Caco-2 (cell line): ENCODE measurements at regions not wholly inside any gene's neighbourhood (a gene's known extent, or its start where the extent isn't known, plus 50 kb on each side); places are given as distances from the start of the nearest gene placed in this dataset.
"Not testable (repeated sequence)": the region's sequence is repeated elsewhere in the genome, so short reads cannot be mapped to it uniquely, and the experiment has no call there.

Source experiments
- BruUV-seq: library from RNA; stranded (reverse); fragments of 400-500 nt; replicated peaks from 2 replicates; lab custom pipeline; 2021; lab: Mats Ljungman, UMichigan
- CTCF ChIA-PET: fragments of 300-600 bp; sonication (Branson Sonifier 250); formaldehyde crosslinking; loops from one replicate; lab custom pipeline; 2022; ENCODE audit warnings: antibody characterized with exemption; lab: Charles Lee
- POLR2A ChIA-PET: fragments of 300-600 bp; sonication (Branson Sonifier 250); formaldehyde crosslinking; loops from one replicate; lab custom pipeline; 2022; ENCODE audit warnings: antibody characterized with exemption; lab: Charles Lee
- DNase-seq, 2 experiments: peaks; one replicate each; pipeline versions ENCODE4 v3.0.0 to v3.0.0-alpha.2; 2020 to 2022
- H3K27me3 ChIP-seq: replicated peaks from 2 replicates; pipeline ENCODE4 v1.6.0; 2011; ENCODE audit warnings: low read length; ENCODE audit not compliant: control insufficient read depth, insufficient read depth
- H3K36me3 ChIP-seq: 2 replicates; pipeline ENCODE4 v1.5.1; 2011; ENCODE audit warnings: low read length; ENCODE audit not compliant: control insufficient read depth, insufficient read depth
- H3K4me1 ChIP-seq: fragments of 250-450 bp; sonication (Bioruptor Pico); 2 replicates; pipeline ENCODE4 v1.5.1; 2020; ENCODE audit warnings: mild to moderate bottlenecking
- H3K4me3 ChIP-seq: 2 replicates; pipeline ENCODE4 v1.5.1; 2011; ENCODE audit warnings: low read depth, mild to moderate bottlenecking, control low read depth, low read length
- H3K9me3 ChIP-seq: fragments of 250-450 bp; sonication (Bioruptor Pico); 2 replicates; pipeline ENCODE4 v1.5.1; 2020; ENCODE audit warnings: mild to moderate bottlenecking, moderate library complexity
- H3K27ac Mint-ChIP-seq: one replicate; pipeline ENCODE4 v1.8.0; 2022; ENCODE audit warnings: mixed read lengths; ENCODE audit not compliant: unreplicated experiment
- H3K27me3 Mint-ChIP-seq: one replicate; pipeline ENCODE4 v1.8.0; 2022; ENCODE audit warnings: mixed read lengths; ENCODE audit not compliant: insufficient read depth, unreplicated experiment
- H3K36me3 Mint-ChIP-seq: one replicate; pipeline ENCODE4 v1.8.0; 2022; ENCODE audit warnings: mild to moderate bottlenecking, mixed read lengths; ENCODE audit not compliant: insufficient read depth, unreplicated experiment
- H3K4me1 Mint-ChIP-seq: one replicate; pipeline ENCODE4 v1.8.0; 2022; ENCODE audit warnings: low read depth, mixed read lengths; ENCODE audit not compliant: unreplicated experiment
- H3K4me3 Mint-ChIP-seq: one replicate; pipeline ENCODE4 v1.8.0; 2022; ENCODE audit warnings: mild to moderate bottlenecking, moderate library complexity, mixed read lengths; ENCODE audit not compliant: unreplicated experiment
- H3K9me3 Mint-ChIP-seq: one replicate; pipeline ENCODE4 v1.8.0; 2022; ENCODE audit warnings: mixed read lengths; ENCODE audit not compliant: unreplicated experiment
- intact Hi-C: fragments of 100-400 bp; cut with micrococcal nuclease; formaldehyde crosslinking; loops from one replicate; pipeline ENCODE4 v1.10.0; 2022; ENCODE audit not compliant: unreplicated experiment
- TF ChIP-seq, protein P1 (sequence below), 2 experiments: fragments of 200-600 bp in 1 of 2; IDR thresholded peaks; 1 replicate in 1 of 2; 2 replicates in 1 of 2; pipeline versions ENCODE4 v1.5.1 to v1.8.0; 2011 to 2022; ENCODE audit warnings: antibody characterized with exemption in 1 of 2, control low read depth in 1 of 2, inconsistent platforms in 1 of 2, low read depth in 1 of 2, low read length in 1 of 2, mild to moderate bottlenecking in 1 of 2, moderate library complexity in 1 of 2; ENCODE audit not compliant: insufficient read depth in 1 of 2, severe bottlenecking in 1 of 2, unreplicated experiment in 1 of 2

- TF ChIP-seq, protein P1, sequence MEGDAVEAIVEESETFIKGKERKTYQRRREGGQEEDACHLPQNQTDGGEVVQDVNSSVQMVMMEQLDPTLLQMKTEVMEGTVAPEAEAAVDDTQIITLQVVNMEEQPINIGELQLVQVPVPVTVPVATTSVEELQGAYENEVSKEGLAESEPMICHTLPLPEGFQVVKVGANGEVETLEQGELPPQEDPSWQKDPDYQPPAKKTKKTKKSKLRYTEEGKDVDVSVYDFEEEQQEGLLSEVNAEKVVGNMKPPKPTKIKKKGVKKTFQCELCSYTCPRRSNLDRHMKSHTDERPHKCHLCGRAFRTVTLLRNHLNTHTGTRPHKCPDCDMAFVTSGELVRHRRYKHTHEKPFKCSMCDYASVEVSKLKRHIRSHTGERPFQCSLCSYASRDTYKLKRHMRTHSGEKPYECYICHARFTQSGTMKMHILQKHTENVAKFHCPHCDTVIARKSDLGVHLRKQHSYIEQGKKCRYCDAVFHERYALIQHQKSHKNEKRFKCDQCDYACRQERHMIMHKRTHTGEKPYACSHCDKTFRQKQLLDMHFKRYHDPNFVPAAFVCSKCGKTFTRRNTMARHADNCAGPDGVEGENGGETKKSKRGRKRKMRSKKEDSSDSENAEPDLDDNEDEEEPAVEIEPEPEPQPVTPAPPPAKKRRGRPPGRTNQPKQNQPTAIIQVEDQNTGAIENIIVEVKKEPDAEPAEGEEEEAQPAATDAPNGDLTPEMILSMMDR (IDR thresholded peaks at IDR 0.05; ENCODE audit: insufficient read depth in 1 of 2, low read depth in 1 of 2, low read length in 1 of 2, severe bottlenecking in 1 of 2, unreplicated experiment in 1 of 2) = no peak
- no peaks in the 10 kb centered on the region for H3K36me3 Mint-ChIP-seq
- Histone ChIP-seq H3K27me3 (no peaks in the 10 kb centered on the region), H3K4me3 (no peak overlapping the region), H3K9me3 (no peaks in the 10 kb centered on the region), H3K4me1 (no peaks in the 10 kb centered on the region), H3K36me3 (no peaks in the 10 kb centered on the region)
- peaks cover 14% of the 10 kb centered on the region for H3K27me3 Mint-ChIP-seq
- CTCF ChIA-PET = no interaction called here
- BruUV-seq = no TSS peak
- no peak overlapping the region for H3K4me3 Mint-ChIP-seq
- POLR2A ChIA-PET = no interaction called here
- no peaks in the 10 kb centered on the region for H3K4me1 Mint-ChIP-seq
- no peak for DNase-seq
- intact Hi-C loops = no loop called here
- H3K9me3 Mint-ChIP-seq = no peaks in the 10 kb centered on the region
- H3K27ac Mint-ChIP-seq = no peak overlapping the region
Measured at GRCh38 chr11:112623057-112623456, 338.2 kb upstream of the NCAM1 start.

- no peaks in the 10 kb centered on the region for H3K27me3 ChIP-seq
- Mint-ChIP-seq H3K4me3 (no peak overlapping the region), H3K9me3 (no peaks in the 10 kb centered on the region), H3K4me1 (no peaks in the 10 kb centered on the region), H3K36me3 (no peaks in the 10 kb centered on the region), H3K27ac (no peak overlapping the region), H3K27me3 (peaks cover 7% of the 10 kb centered on the region)
- no peak for DNase-seq
- no TSS peak for BruUV-seq
- CTCF ChIA-PET = no interaction called here
- TF ChIP-seq, protein P1 (IDR thresholded peaks at IDR 0.05; ENCODE audit: insufficient read depth in 1 of 2, low read depth in 1 of 2, low read length in 1 of 2, severe bottlenecking in 1 of 2, unreplicated experiment in 1 of 2) = no peak
- H3K36me3 ChIP-seq = no peaks in the 10 kb centered on the region
- H3K4me3 ChIP-seq = no peak overlapping the region
- H3K9me3 ChIP-seq = no peaks in the 10 kb centered on the region
- POLR2A ChIA-PET = no interaction called here
- intact Hi-C loops = no loop called here
- no peaks in the 10 kb centered on the region for H3K4me1 ChIP-seq
Measured at GRCh38 chr11:112624431-112624830, 336.8 kb upstream of the NCAM1 start.

GRCh38 chr11:112624971-112625370, 336.2 kb upstream of the NCAM1 start:
- H3K36me3 ChIP-seq, H3K4me1 ChIP-seq, DNase-seq: not testable (repeated sequence)

GRCh38 chr11:112625814-112626213, 335.4 kb upstream of the NCAM1 start:
- TF ChIP-seq, protein P1 (IDR thresholded peaks at IDR 0.05; ENCODE audit: insufficient read depth in 1 of 2, low read depth in 1 of 2, low read length in 1 of 2, severe bottlenecking in 1 of 2, unreplicated experiment in 1 of 2) = no peak
- no peak overlapping the region for H3K27ac Mint-ChIP-seq
- ChIA-PET CTCF (no interaction called here), POLR2A (no interaction called here)
- H3K4me1 ChIP-seq = no peaks in the 10 kb centered on the region
- no peaks in the 10 kb centered on the region for H3K4me1 Mint-ChIP-seq
- no TSS peak for BruUV-seq
- no peaks in the 10 kb centered on the region for H3K9me3 ChIP-seq
- no peaks in the 10 kb centered on the region for H3K9me3 Mint-ChIP-seq
- H3K4me3 ChIP-seq = no peak overlapping the region
- H3K4me3 Mint-ChIP-seq = no peak overlapping the region
- H3K36me3 ChIP-seq = no peaks in the 10 kb centered on the region
- no peak for DNase-seq
- peaks cover 13% of the 10 kb centered on the region for H3K27me3 Mint-ChIP-seq
- no peaks in the 10 kb centered on the region for H3K27me3 ChIP-seq
- no peaks in the 10 kb centered on the region for H3K36me3 Mint-ChIP-seq
- intact Hi-C loops = no loop called here

More at GRCh38 chr11:112624971-112625370, 336.2 kb upstream of the NCAM1 start:
- H3K27ac Mint-ChIP-seq, H3K9me3 Mint-ChIP-seq, H3K9me3 ChIP-seq, H3K4me3 Mint-ChIP-seq, intact Hi-C loops, CTCF ChIA-PET, H3K36me3 Mint-ChIP-seq, H3K27me3 ChIP-seq, H3K4me3 ChIP-seq, POLR2A ChIA-PET, H3K27me3 Mint-ChIP-seq, BruUV-seq, H3K4me1 Mint-ChIP-seq: not testable (repeated sequence)
